LNCAP (cell line): ENCODE measurements at regions not wholly inside any gene's neighbourhood (a gene's known extent, or its start where the extent isn't known, plus 50 kb on each side); places are given as distances from the start of the nearest gene placed in this dataset.

Source experiments
- CTCF ChIP-seq: fragments of 450-650 bp; IDR thresholded peaks from 2 replicates; pipeline ENCODE4 v1.5.1; 2017; ENCODE audit warnings: mild to moderate bottlenecking

- peak; percentile 86 for TF ChIP-seq CTCF
Measured at GRCh38 chr4:161252520-161253141, 911.2 kb downstream of the FSTL5 start.

- no peak for TF ChIP-seq CTCF
Measured at GRCh38 chr4:161249779-161250440, 913.9 kb downstream of the FSTL5 start.

- no peak for TF ChIP-seq CTCF
Measured at GRCh38 chr4:161248880-161249279, 914.9 kb downstream of the FSTL5 start.

- no peak for TF ChIP-seq CTCF
Measured at GRCh38 chr4:161247831-161248230, 916.0 kb downstream of the FSTL5 start.

GRCh38 chr4:161238033-161238432 is 925.8 kb downstream of the FSTL5 start:
- TF ChIP-seq CTCF, result no peak

GRCh38 chr4:161237495-161237894 is 926.3 kb downstream of the FSTL5 start:
- TF ChIP-seq CTCF, result no peak

GRCh38 chr4:161225327-161225726 is 938.5 kb downstream of the FSTL5 start:
- no peak for TF ChIP-seq CTCF
